OCI-LY7 (cell line): ENCODE measurements at regions not wholly inside any gene's neighbourhood (a gene's known extent, or its start where the extent isn't known, plus 50 kb on each side); places are given as distances from the start of the nearest gene placed in this dataset.

ENCODE experiments used
- BruUV-seq: library from RNA; stranded (reverse); fragments of 400-500 nt; replicated peaks from 2 replicates; lab custom pipeline; 2021; lab: Mats Ljungman, UMichigan
- CTCF ChIA-PET: fragments of 300-600 bp; sonication (Branson Sonifier 250); formaldehyde crosslinking; loops from one replicate; lab custom pipeline; 2022; ENCODE audit warnings: antibody characterized with exemption; ENCODE audit not compliant: unreplicated experiment; lab: Charles Lee
- POLR2A ChIA-PET: fragments of 300-600 bp; sonication (Branson Sonifier 250); formaldehyde crosslinking; loops from one replicate; lab custom pipeline; 2022; ENCODE audit warnings: antibody characterized with exemption; lab: Charles Lee
- DNase-seq: peaks from one replicate; pipeline ENCODE4 v3.0.0-alpha.2; 2015; ENCODE audit warnings: low spot score
- H2AFZ ChIP-seq: fragments of 200-600 bp; sonication (generic), shearing (Covaris generic); 2 replicates; pipeline ENCODE4 v1.6.1; 2014; ENCODE audit warnings: mild to moderate bottlenecking, antibody characterized with exemption, low read length, moderate library complexity
- H3K27ac ChIP-seq: fragments of 200-600 bp; sonication (generic); 2 replicates; pipeline ENCODE4 v1.5.1; 2014; ENCODE audit warnings: mixed run types, low read depth, mild to moderate bottlenecking, moderate library complexity, low read length, inconsistent platforms; ENCODE audit not compliant: poor library complexity, severe bottlenecking
- H3K36me3 ChIP-seq: fragments of 200-600 bp; sonication (generic); 2 replicates; pipeline ENCODE4 v1.6.1; 2014; ENCODE audit warnings: mild to moderate bottlenecking, antibody characterized with exemption, low read length, moderate library complexity, mixed read lengths; ENCODE audit not compliant: insufficient read depth
- H3K4me1 ChIP-seq: fragments of 200-600 bp; sonication (generic); 2 replicates; pipeline ENCODE4 v1.5.1; 2014; ENCODE audit warnings: mild to moderate bottlenecking, low read length; ENCODE audit not compliant: insufficient read depth, poor library complexity, severe bottlenecking
- H3K4me2 ChIP-seq: fragments of 200-600 bp; sonication (generic); 2 replicates; pipeline ENCODE4 v1.6.1; 2014; ENCODE audit warnings: mild to moderate bottlenecking, low read length
- H3K4me3 ChIP-seq: fragments of 200-600 bp; sonication (generic); 2 replicates; pipeline ENCODE4 v1.5.1; 2014; ENCODE audit warnings: mild to moderate bottlenecking, low read depth, low read length; ENCODE audit not compliant: poor library complexity, severe bottlenecking
- H3K79me2 ChIP-seq: fragments of 200-600 bp; sonication (generic); 2 replicates; pipeline ENCODE4 v1.6.1; 2016; ENCODE audit warnings: low read depth, mild to moderate bottlenecking, low read length, moderate library complexity, mixed read lengths; ENCODE audit not compliant: insufficient read depth
- H3K9me2 ChIP-seq: fragments of 200-600 bp; sonication (generic); 2 replicates; pipeline ENCODE4 v1.6.1; 2016; ENCODE audit warnings: mild to moderate bottlenecking, low read length, mixed read lengths; ENCODE audit not compliant: insufficient read depth
- H3K9me3 ChIP-seq: fragments of 200-600 bp; sonication (generic); 2 replicates; pipeline ENCODE4 v1.6.1; 2014; ENCODE audit warnings: mild to moderate bottlenecking, mixed run types, low read length, mixed read lengths
- H4K20me1 ChIP-seq: fragments of 200-600 bp; sonication (generic); 2 replicates; pipeline ENCODE4 v1.6.1; 2014; ENCODE audit warnings: mild to moderate bottlenecking, antibody characterized with exemption, low read length, moderate library complexity, mixed read lengths; ENCODE audit not compliant: insufficient read depth
- EZH2phosphoT487 ChIP-seq: fragments of 200-600 bp; sonication (generic); IDR thresholded peaks from 2 replicates; pipeline ENCODE4 v1.6.1; 2018; ENCODE audit warnings: low read depth, borderline replicate concordance, mild to moderate bottlenecking, mixed run types, antibody characterized with exemption, low read length, moderate library complexity, mixed read lengths
- intact Hi-C: fragments of 100-400 bp; cut with micrococcal nuclease; formaldehyde crosslinking; loops from one replicate; pipeline ENCODE4 v1.10.0; 2022; ENCODE audit not compliant: unreplicated experiment
- TF ChIP-seq, protein P1 (sequence below): fragments of 200-600 bp; sonication (generic); conservative IDR thresholded peaks from 2 replicates; pipeline ENCODE4 v1.5.1; 2014; ENCODE audit warnings: mild to moderate bottlenecking, antibody characterized with exemption, low read length, moderate library complexity, mixed read lengths

DNA sequence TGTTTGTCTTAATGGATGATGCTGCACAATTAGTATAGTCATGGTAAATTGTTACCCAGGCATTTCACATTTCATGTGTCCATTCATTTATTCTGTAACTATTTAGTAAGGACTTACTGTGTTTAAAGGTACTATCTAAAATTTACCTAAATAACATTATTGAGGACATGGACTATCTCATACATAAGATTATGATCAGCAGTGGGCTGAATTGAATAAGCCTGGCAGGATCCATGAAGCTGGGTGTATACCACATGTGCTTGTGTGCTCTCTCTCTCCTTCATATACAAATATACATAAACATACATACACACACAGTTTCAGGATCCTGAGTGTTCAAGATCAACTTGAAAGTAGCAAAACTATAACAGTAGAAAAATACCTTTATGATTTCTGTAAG is 595.4 kb downstream of the EPM2A start:
- POLR2A ChIA-PET: interaction anchor here (0.6 kb wide), 1 partner anchor 522 kb away, joined by 3 read pairs; no protein-coding TSS in a partner anchor
- no peaks in the 10 kb centered on the region for H4K20me1 ChIP-seq
- DNase-seq: no peak
- H3K4me2 ChIP-seq: no peak overlapping the region
- H2AFZ ChIP-seq: no peak overlapping the region
- intact Hi-C loops: no loop called here
- CTCF ChIA-PET: no interaction called here
- no peaks in the 10 kb centered on the region for H3K79me2 ChIP-seq
- H3K4me3 ChIP-seq: no peak overlapping the region
- BruUV-seq: no TSS peak
- H3K27ac ChIP-seq: no peak overlapping the region
- no peaks in the 10 kb centered on the region for H3K9me2 ChIP-seq
- H3K4me1 ChIP-seq: no peaks in the 10 kb centered on the region
- H3K9me3 ChIP-seq: no peaks in the 10 kb centered on the region
- H3K36me3 ChIP-seq: no peaks in the 10 kb centered on the region
- TF ChIP-seq, protein P1, sequence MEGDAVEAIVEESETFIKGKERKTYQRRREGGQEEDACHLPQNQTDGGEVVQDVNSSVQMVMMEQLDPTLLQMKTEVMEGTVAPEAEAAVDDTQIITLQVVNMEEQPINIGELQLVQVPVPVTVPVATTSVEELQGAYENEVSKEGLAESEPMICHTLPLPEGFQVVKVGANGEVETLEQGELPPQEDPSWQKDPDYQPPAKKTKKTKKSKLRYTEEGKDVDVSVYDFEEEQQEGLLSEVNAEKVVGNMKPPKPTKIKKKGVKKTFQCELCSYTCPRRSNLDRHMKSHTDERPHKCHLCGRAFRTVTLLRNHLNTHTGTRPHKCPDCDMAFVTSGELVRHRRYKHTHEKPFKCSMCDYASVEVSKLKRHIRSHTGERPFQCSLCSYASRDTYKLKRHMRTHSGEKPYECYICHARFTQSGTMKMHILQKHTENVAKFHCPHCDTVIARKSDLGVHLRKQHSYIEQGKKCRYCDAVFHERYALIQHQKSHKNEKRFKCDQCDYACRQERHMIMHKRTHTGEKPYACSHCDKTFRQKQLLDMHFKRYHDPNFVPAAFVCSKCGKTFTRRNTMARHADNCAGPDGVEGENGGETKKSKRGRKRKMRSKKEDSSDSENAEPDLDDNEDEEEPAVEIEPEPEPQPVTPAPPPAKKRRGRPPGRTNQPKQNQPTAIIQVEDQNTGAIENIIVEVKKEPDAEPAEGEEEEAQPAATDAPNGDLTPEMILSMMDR: no peak
- TF ChIP-seq EZH2phosphoT487: no peak

DNA sequence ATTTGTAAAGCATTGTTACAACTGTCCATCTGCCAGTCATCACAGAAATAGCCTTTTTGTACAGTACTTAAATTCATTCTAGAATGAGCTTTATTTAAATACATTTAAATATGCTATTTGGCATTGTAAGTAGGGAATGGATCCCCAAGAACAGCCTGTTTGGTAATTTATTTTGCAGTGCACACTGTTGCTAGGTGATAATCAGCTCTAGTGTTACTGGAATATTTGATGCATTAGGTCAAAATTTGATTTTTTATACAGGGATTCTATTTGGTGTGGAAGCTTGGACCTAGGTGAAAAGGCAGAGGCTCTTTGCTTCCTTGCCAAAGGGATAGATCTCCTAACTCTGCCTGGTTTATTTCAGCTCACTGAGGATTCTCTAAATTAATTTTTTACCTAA is 593.7 kb downstream of the EPM2A start:
- H3K79me2 ChIP-seq: no peaks in the 10 kb centered on the region
- POLR2A ChIA-PET: interaction anchor here (0.6 kb wide), 1 partner anchor 10 kb away, joined by 6 read pairs; no protein-coding TSS in a partner anchor
- no peak overlapping the region for H2AFZ ChIP-seq
- no TSS peak for BruUV-seq
- intact Hi-C loops: no loop called here
- CTCF ChIA-PET: no interaction called here
- H3K4me2 ChIP-seq: no peak overlapping the region
- no peaks in the 10 kb centered on the region for H3K9me2 ChIP-seq
- no peaks in the 10 kb centered on the region for H3K4me1 ChIP-seq
- no peak for DNase-seq
- no peaks in the 10 kb centered on the region for H3K9me3 ChIP-seq
- no peak overlapping the region for H3K27ac ChIP-seq
- H4K20me1 ChIP-seq: no peaks in the 10 kb centered on the region
- TF ChIP-seq EZH2phosphoT487: no peak
- TF ChIP-seq, protein P1: no peak
- H3K36me3 ChIP-seq: no peaks in the 10 kb centered on the region
- H3K4me3 ChIP-seq: no peak overlapping the region

DNA sequence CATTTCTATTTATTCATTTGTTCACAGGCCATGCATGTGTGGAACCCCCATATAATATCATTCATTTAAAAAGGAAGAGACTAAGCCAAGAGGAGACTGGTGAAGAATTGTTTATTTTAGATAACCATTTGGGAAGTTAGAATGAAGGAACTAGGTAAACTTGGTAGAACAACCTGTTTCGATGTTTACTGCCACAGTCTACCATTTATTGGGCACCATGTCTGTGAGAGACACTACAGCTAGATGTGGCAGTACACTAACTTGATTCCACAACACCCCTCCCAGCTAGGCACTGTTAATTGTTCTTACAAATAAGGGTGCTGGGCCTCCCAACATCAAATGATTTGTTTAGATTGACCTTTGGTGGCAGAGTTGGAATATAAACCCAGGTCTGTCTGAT is 592.4 kb downstream of the EPM2A start:
- no peak overlapping the region for H3K27ac ChIP-seq
- H4K20me1 ChIP-seq: no peaks in the 10 kb centered on the region
- CTCF ChIA-PET: no interaction called here
- H3K79me2 ChIP-seq: no peaks in the 10 kb centered on the region
- no peak for TF ChIP-seq EZH2phosphoT487
- TF ChIP-seq, protein P1: no peak
- H3K36me3 ChIP-seq: no peaks in the 10 kb centered on the region
- no peak overlapping the region for H2AFZ ChIP-seq
- DNase-seq: no peak
- no peaks in the 10 kb centered on the region for H3K9me3 ChIP-seq
- BruUV-seq: no TSS peak
- POLR2A ChIA-PET: no interaction called here
- intact Hi-C loops: no loop called here
- H3K4me3 ChIP-seq: no peak overlapping the region
- no peaks in the 10 kb centered on the region for H3K4me1 ChIP-seq
- H3K9me2 ChIP-seq: no peaks in the 10 kb centered on the region
- no peak overlapping the region for H3K4me2 ChIP-seq
